Liver (tissue), 8 donors: ENCODE measurements at regions not wholly inside any gene's neighbourhood (a gene's known extent, or its start where the extent isn't known, plus 50 kb on each side); places are given as distances from the start of the nearest gene placed in this dataset.

Experiments
- DNase-seq: peaks from one replicate; pipeline ENCODE4 v3.0.0-alpha.2; 2017; ENCODE audit warnings: low spot score
- H3K27ac ChIP-seq, 2 donors: one replicate each; pipeline ENCODE4 v1.7.0; 2013; ENCODE audit warnings: inconsistent platforms in 2 of 2, low read length in 2 of 2, control low read depth in 1 of 2, low read depth in 1 of 2, mild to moderate bottlenecking in 1 of 2
- H3K27me3 ChIP-seq, 4 donors: one replicate each; pipeline versions ENCODE4 v1.6.1 to v1.7.0; 2013; ENCODE audit warnings: low read length in 3 of 4, inconsistent platforms in 1 of 4, mild to moderate bottlenecking in 1 of 4, moderate library complexity in 1 of 4; ENCODE audit not compliant: control insufficient read depth in 4 of 4, insufficient read depth in 4 of 4
- H3K36me3 ChIP-seq, 4 donors: one replicate each; pipeline versions ENCODE4 v1.6.1 to v1.7.0; 2013; ENCODE audit warnings: low read length in 3 of 4, mild to moderate bottlenecking in 3 of 4, low read depth in 1 of 4, moderate library complexity in 1 of 4; ENCODE audit not compliant: control insufficient read depth in 4 of 4, insufficient read depth in 3 of 4
- H3K4me1 ChIP-seq, 4 donors: one replicate each; pipeline versions ENCODE4 v1.6.1 to v1.7.0; 2013; ENCODE audit warnings: low read length in 3 of 4, mild to moderate bottlenecking in 3 of 4, moderate library complexity in 1 of 4; ENCODE audit not compliant: control insufficient read depth in 4 of 4, insufficient read depth in 4 of 4
- H3K4me3 ChIP-seq, 3 donors: one replicate each; pipeline versions ENCODE4 v1.6.1 to v1.7.0; 2013; ENCODE audit warnings: low read length in 3 of 3, control low read depth in 1 of 3, low read depth in 1 of 3, mild to moderate bottlenecking in 1 of 3
- H3K9ac ChIP-seq, 2 donors: one replicate each; pipeline ENCODE4 v1.7.0; 2013; ENCODE audit warnings: low read length in 2 of 2, mild to moderate bottlenecking in 2 of 2, moderate library complexity in 2 of 2, control low read depth in 1 of 2, low read depth in 1 of 2
- H3K9me3 ChIP-seq, 4 donors: one replicate each; pipeline versions ENCODE4 v1.6.1 to v1.7.0; 2013; ENCODE audit warnings: low read length in 3 of 4; ENCODE audit not compliant: control insufficient read depth in 4 of 4
- FOXA1 ChIP-seq: IDR thresholded peaks from 2 replicates; pipeline ENCODE4 v1.6.1; 2016; ENCODE audit warnings: antibody characterized with exemption
- FOXA2 ChIP-seq: IDR thresholded peaks from 2 replicates; pipeline ENCODE4 v1.6.1; 2016; ENCODE audit warnings: antibody characterized with exemption
- GABPA ChIP-seq, 2 donors: IDR thresholded peaks in 1 of 2; conservative IDR thresholded peaks in 1 of 2; 2 replicates each; pipeline ENCODE4 v1.6.1; 2016; ENCODE audit warnings: antibody characterized with exemption in 2 of 2, mild to moderate bottlenecking in 1 of 2, moderate library complexity in 1 of 2
- HNF4A ChIP-seq, 2 donors: conservative IDR thresholded peaks; 2 replicates each; pipeline ENCODE4 v1.6.1; 2016; ENCODE audit warnings: antibody characterized with exemption in 2 of 2, mild to moderate bottlenecking in 2 of 2
- HNF4G ChIP-seq: IDR thresholded peaks from 2 replicates; pipeline ENCODE4 v1.6.1; 2016; ENCODE audit warnings: antibody characterized with exemption
- JUND ChIP-seq, 2 donors: IDR thresholded peaks; 2 replicates each; pipeline ENCODE4 v1.6.1; 2016; ENCODE audit warnings: antibody characterized with exemption in 2 of 2
- NR2F2 ChIP-seq: IDR thresholded peaks from 2 replicates; pipeline ENCODE4 v1.6.1; 2016; ENCODE audit warnings: antibody characterized with exemption
- RAD21 ChIP-seq, 2 donors: IDR thresholded peaks; 2 replicates each; pipeline ENCODE4 v1.6.1; 2016; ENCODE audit warnings: antibody characterized with exemption in 2 of 2, mild to moderate bottlenecking in 2 of 2
- RXRA ChIP-seq, 2 donors: IDR thresholded peaks; 2 replicates each; pipeline ENCODE4 v1.6.1; 2017 to 2018; ENCODE audit warnings: antibody characterized with exemption in 2 of 2, mild to moderate bottlenecking in 1 of 2
- SP1 ChIP-seq: IDR thresholded peaks from 2 replicates; pipeline ENCODE4 v1.6.1; 2018; ENCODE audit warnings: antibody characterized with exemption, mild to moderate bottlenecking
- WGBS: extraction: QIAGEN DNeasy Blood & Tissue Kit; methylation state at CpG from one replicate; pipeline ENCODE4 v1.1.7; 2013; 5-methylcytosine and 5-hydroxymethylcytosine counted together
- TF ChIP-seq, protein P1 (sequence below): IDR thresholded peaks from 2 replicates; pipeline ENCODE4 v1.6.1; 2016; ENCODE audit warnings: antibody characterized with exemption
- TF ChIP-seq, protein P2 (sequence below): IDR thresholded peaks from 2 replicates; pipeline ENCODE4 v1.6.1; 2016; ENCODE audit warnings: antibody characterized with exemption, mild to moderate bottlenecking
- TF ChIP-seq, protein P3 (sequence below): fragments of 150-350 bp; IDR thresholded peaks from 2 replicates; pipeline ENCODE4 v1.5.1; 2017; ENCODE audit warnings: improper control_type of control experiment, low read depth, low read length; ENCODE audit not compliant: missing input control
- TF ChIP-seq, protein P4 (sequence below): IDR thresholded peaks from 2 replicates; pipeline ENCODE4 v1.6.1; 2016; ENCODE audit warnings: antibody characterized with exemption
- TF ChIP-seq, protein P5 (sequence below): IDR thresholded peaks from 2 replicates; pipeline ENCODE4 v1.6.1; 2016; ENCODE audit warnings: antibody characterized with exemption
- donor health status: healthy.
- donor health status: healthy.
- donor health status: healthy.
- donor health status: healthy.
- donor health status: healthy.

DNA sequence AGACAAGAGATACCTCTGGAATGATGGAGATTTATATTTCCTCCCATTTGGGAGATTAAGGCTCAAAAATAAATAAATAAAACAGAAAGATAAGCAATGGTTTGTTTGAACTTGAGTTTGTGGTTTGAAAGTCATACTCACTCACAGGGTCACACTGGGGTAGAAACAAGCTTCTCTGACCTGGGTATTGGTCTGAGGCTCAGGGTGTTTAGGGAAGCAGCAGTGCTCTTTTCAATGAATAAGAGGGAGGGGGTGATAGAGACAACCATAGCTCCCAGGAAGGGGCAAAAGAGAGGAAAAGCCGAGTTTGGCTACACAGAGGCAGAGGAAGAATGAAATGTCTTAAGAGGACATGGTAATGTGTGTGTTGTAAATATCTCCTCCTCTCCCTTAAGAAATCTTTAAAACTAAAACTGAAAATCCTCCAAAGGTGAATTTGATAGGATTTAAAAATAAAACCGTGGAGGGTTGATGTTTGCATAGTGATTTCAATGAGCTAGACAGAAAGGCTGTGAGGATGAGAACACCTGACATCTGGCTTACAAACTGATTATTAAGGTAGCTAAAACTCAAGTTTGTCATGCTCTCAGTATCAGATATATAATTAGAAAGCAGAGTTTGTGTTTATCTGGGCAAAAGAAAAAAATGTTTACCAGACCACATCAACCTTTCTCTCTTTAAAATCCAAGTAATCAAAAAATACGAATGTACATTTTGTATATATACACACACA, 159.9 kb upstream of the TMEFF2 start:
- Histone ChIP-seq H3K9ac (no peak overlapping the region), H3K27me3 (peaks cover 0 to 3% (median 0%) of the 10 kb centered on the region in 4 donors), H3K9me3 (peaks cover 0 to 2% (median 0%) of the 10 kb centered on the region in 4 donors), H3K4me3 (no peak overlapping the region), H3K27ac (no peak overlapping the region), H3K4me1 (no peaks in the 10 kb centered on the region), H3K36me3 (no peaks in the 10 kb centered on the region)
- DNase-seq = no peak
- 58% methylated on average over 3 of the region's 3 CpGs for WGBS
- TF ChIP-seq FOXA2 (no peak), SP1 (no peak), RXRA (IDR thresholded peaks at IDR 0.05) (no peak), JUND (IDR thresholded peaks at IDR 0.05) (no peak), RAD21 (IDR thresholded peaks at IDR 0.05) (no peak), FOXA1 (no peak), HNF4A (conservative IDR thresholded peaks at IDR 0.05) (no peak), GABPA (IDR thresholded peaks at IDR 0.05 in 1 of 2, conservative IDR thresholded peaks at IDR 0.05 in 1 of 2) (no peak)
- TF ChIP-seq, protein P1, sequence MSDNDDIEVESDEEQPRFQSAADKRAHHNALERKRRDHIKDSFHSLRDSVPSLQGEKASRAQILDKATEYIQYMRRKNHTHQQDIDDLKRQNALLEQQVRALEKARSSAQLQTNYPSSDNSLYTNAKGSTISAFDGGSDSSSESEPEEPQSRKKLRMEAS = no peak
- TF ChIP-seq, protein P2, sequence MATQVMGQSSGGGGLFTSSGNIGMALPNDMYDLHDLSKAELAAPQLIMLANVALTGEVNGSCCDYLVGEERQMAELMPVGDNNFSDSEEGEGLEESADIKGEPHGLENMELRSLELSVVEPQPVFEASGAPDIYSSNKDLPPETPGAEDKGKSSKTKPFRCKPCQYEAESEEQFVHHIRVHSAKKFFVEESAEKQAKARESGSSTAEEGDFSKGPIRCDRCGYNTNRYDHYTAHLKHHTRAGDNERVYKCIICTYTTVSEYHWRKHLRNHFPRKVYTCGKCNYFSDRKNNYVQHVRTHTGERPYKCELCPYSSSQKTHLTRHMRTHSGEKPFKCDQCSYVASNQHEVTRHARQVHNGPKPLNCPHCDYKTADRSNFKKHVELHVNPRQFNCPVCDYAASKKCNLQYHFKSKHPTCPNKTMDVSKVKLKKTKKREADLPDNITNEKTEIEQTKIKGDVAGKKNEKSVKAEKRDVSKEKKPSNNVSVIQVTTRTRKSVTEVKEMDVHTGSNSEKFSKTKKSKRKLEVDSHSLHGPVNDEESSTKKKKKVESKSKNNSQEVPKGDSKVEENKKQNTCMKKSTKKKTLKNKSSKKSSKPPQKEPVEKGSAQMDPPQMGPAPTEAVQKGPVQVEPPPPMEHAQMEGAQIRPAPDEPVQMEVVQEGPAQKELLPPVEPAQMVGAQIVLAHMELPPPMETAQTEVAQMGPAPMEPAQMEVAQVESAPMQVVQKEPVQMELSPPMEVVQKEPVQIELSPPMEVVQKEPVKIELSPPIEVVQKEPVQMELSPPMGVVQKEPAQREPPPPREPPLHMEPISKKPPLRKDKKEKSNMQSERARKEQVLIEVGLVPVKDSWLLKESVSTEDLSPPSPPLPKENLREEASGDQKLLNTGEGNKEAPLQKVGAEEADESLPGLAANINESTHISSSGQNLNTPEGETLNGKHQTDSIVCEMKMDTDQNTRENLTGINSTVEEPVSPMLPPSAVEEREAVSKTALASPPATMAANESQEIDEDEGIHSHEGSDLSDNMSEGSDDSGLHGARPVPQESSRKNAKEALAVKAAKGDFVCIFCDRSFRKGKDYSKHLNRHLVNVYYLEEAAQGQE = no peak
- TF ChIP-seq, protein P3, sequence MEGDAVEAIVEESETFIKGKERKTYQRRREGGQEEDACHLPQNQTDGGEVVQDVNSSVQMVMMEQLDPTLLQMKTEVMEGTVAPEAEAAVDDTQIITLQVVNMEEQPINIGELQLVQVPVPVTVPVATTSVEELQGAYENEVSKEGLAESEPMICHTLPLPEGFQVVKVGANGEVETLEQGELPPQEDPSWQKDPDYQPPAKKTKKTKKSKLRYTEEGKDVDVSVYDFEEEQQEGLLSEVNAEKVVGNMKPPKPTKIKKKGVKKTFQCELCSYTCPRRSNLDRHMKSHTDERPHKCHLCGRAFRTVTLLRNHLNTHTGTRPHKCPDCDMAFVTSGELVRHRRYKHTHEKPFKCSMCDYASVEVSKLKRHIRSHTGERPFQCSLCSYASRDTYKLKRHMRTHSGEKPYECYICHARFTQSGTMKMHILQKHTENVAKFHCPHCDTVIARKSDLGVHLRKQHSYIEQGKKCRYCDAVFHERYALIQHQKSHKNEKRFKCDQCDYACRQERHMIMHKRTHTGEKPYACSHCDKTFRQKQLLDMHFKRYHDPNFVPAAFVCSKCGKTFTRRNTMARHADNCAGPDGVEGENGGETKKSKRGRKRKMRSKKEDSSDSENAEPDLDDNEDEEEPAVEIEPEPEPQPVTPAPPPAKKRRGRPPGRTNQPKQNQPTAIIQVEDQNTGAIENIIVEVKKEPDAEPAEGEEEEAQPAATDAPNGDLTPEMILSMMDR = no peak
- TF ChIP-seq, protein P4, sequence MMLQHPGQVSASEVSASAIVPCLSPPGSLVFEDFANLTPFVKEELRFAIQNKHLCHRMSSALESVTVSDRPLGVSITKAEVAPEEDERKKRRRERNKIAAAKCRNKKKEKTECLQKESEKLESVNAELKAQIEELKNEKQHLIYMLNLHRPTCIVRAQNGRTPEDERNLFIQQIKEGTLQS = no peak
- TF ChIP-seq, protein P5, sequence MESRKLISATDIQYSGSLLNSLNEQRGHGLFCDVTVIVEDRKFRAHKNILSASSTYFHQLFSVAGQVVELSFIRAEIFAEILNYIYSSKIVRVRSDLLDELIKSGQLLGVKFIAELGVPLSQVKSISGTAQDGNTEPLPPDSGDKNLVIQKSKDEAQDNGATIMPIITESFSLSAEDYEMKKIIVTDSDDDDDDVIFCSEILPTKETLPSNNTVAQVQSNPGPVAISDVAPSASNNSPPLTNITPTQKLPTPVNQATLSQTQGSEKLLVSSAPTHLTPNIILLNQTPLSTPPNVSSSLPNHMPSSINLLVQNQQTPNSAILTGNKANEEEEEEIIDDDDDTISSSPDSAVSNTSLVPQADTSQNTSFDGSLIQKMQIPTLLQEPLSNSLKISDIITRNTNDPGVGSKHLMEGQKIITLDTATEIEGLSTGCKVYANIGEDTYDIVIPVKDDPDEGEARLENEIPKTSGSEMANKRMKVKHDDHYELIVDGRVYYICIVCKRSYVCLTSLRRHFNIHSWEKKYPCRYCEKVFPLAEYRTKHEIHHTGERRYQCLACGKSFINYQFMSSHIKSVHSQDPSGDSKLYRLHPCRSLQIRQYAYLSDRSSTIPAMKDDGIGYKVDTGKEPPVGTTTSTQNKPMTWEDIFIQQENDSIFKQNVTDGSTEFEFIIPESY = no peak

DNA sequence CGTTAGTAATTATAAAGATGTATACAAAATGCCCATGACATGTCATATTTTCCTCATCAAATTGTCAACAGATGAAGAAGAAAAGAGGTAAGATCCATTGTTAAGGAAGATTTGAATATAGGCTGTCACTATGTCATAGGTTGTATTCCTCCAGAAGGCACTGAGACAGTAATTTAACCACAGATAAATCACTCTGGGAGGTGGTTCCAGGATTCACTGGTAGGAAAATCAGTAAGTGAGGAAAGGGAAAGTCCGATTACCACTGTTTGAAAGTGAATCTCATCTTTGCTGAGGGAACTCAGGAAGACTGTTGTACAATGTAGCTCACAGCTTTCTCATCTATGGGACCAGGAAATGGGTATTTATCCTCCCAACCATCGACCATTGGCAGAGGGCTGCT, 152.8 kb upstream of the TMEFF2 start:
- no peak overlapping the region for H3K27ac ChIP-seq
- WGBS = 62% methylated on average over 3 of the region's 3 CpGs

More for the DNA sequence above, 152.8 kb upstream of the TMEFF2 start:
- no peak overlapping the region for H3K9ac ChIP-seq
- H3K36me3 ChIP-seq = no peaks in the 10 kb centered on the region
- no peaks in the 10 kb centered on the region for H3K27me3 ChIP-seq
- H3K4me1 ChIP-seq = no peaks in the 10 kb centered on the region
- no peak for DNase-seq
- H3K9me3 ChIP-seq = peaks cover 0 to 7% (median 0%) of the 10 kb centered on the region in 4 donors
- TF ChIP-seq NR2F2 (no peak), FOXA2 (no peak), GABPA (IDR thresholded peaks at IDR 0.05 in 1 of 2, conservative IDR thresholded peaks at IDR 0.05 in 1 of 2) (no peak), HNF4G (no peak)
- TF ChIP-seq, protein P5 = no peak
- TF ChIP-seq, protein P4 = no peak
- H3K4me3 ChIP-seq = no peak overlapping the region
